Pancreas (tissue), 10 donors: ENCODE measurements at regions not wholly inside any gene's neighbourhood (a gene's known extent, or its start where the extent isn't known, plus 50 kb on each side); places are given as distances from the start of the nearest gene placed in this dataset.

ENCODE experiments used
- ATAC-seq, 4 donors: fragments of 200-7000 bp; cut with Tn5 transposase; one replicate each; pipeline versions ENCODE4 v1.8.0 to v1.9.1; 2020; ENCODE audit warnings: mild to moderate bottlenecking in 4 of 4, moderate library complexity in 4 of 4
- DNase-seq, 6 donors: peaks; one replicate each; pipeline ENCODE4 v3.0.0-alpha.2; 2020
- FAIRE-seq: peaks from 2 replicates; lab custom pipeline; 2012; peaks lifted over from hg19 to GRCh38; lab: Jason Lieb, UNC
- H3K27ac ChIP-seq, 4 donors: fragments of 200-600 bp; sonication (generic); 1 replicate in 3 of 4; 2 replicates in 1 of 4; pipeline versions ENCODE4 v1.5.0 to v1.8.0; 2020
- H3K27me3 ChIP-seq, 4 donors: fragments of 200-600 bp; one replicate each; pipeline ENCODE4 v1.8.0; 2021
- H3K36me3 ChIP-seq, 3 donors: fragments of 200-600 bp; sonication (generic) in 1 of 3; one replicate each; pipeline versions ENCODE4 v1.5.0 to v1.8.0; 2020 to 2021
- H3K4me1 ChIP-seq, 3 donors: fragments of 200-600 bp; one replicate each; pipeline ENCODE4 v1.8.0; 2021
- H3K4me3 ChIP-seq, 4 donors: fragments of 200-600 bp; sonication (generic) in 2 of 4; one replicate each; pipeline versions ENCODE4 v1.5.0 to v1.8.0; 2020 to 2021
- H3K9me3 ChIP-seq, 4 donors: fragments of 200-600 bp; one replicate each; pipeline ENCODE4 v1.8.0; 2021
- CTCF ChIP-seq, 4 donors: fragments of 200-600 bp; sonication (generic) in 3 of 4; IDR thresholded peaks; one replicate each; pipeline versions ENCODE4 v1.5.0 to v1.8.0; 2021; ENCODE audit warnings: antibody characterized with exemption in 4 of 4
- WGBS, 2 donors: extraction: QIAGEN DNeasy Blood & Tissue Kit; methylation state at CpG; one replicate each; pipeline ENCODE4 v1.1.7; 2013; 5-methylcytosine and 5-hydroxymethylcytosine counted together
- intact Hi-C, 3 donors: fragments of 100-400 bp; cut with DNase I; formaldehyde crosslinking; loops; one replicate each; pipeline versions ENCODE4 v1.11.1 to v1.14.2; 2022
- donor health status: healthy with polysubstance abuse.
- donor health status: DM: no; HTN: no; CAD: no; lungs with moderate emphysema.
- donor health status: DM: no; HTN: no; CAD: no.
- donor health status: control.
- donor health status: control.
- donor health status: Bipolar disorder and iron deficiency.
- donor health status: DM: yes; HTN: yes; CAD: no.
- donor health status: DM: no; HTN: no; CAD: no.
- donor health status: DM: no; HTN: no; CAD: no.
- donor health status: DM: yes; HTN: yes; CAD: no.

- Histone ChIP-seq H3K27ac (peak overlapping the region in 1 of 4 donors; percentile 22), H3K36me3 (no peaks in the 10 kb centered on the region), H3K27me3 (no peaks in the 10 kb centered on the region), H3K4me3 (no peak overlapping the region), H3K4me1 (no peaks in the 10 kb centered on the region), H3K9me3 (no peaks in the 10 kb centered on the region)
- 42 to 52% methylated on average over 13 of the region's 13 CpGs for WGBS, 2 donors
- ATAC-seq (peak; percentile 60 to 75 (median 69)), DNase-seq (peak in 2 of 6 donors; percentile 50 to 57), FAIRE-seq (no peak)
- intact Hi-C loops = no loop called here
- TF ChIP-seq CTCF (IDR thresholded peaks at IDR 0.05) = no peak
Measured at GRCh38 chr22:27662359-27663301, 138.9 kb downstream of the MN1 start.

- H3K27ac ChIP-seq = no peak overlapping the region
- no peak for ATAC-seq
- no peak for TF ChIP-seq CTCF (IDR thresholded peaks at IDR 0.05)
- H3K4me3 ChIP-seq = no peak overlapping the region
- no peaks in the 10 kb centered on the region for H3K27me3 ChIP-seq
- no peaks in the 10 kb centered on the region for H3K36me3 ChIP-seq
- DNase-seq = no peak
- WGBS, 2 donors = 48 to 62% methylated on average over 5 of the region's 5 CpGs
- no peak for FAIRE-seq
- intact Hi-C loops = no loop called here
- H3K4me1 ChIP-seq = no peaks in the 10 kb centered on the region
- no peaks in the 10 kb centered on the region for H3K9me3 ChIP-seq
Measured at GRCh38 chr22:27663812-27664211, 137.7 kb downstream of the MN1 start.

GRCh38 chr22:27666272-27666997, 135.1 kb downstream of the MN1 start:
- DNase-seq = no peak
- Histone ChIP-seq H3K9me3 (no peaks in the 10 kb centered on the region), H3K36me3 (no peaks in the 10 kb centered on the region), H3K27ac (no peak overlapping the region), H3K4me1 (peaks cover 0 to 5% (median 0%) of the 10 kb centered on the region in 3 donors), H3K4me3 (no peak overlapping the region), H3K27me3 (no peaks in the 10 kb centered on the region)
- intact Hi-C loops = no loop called here
- TF ChIP-seq CTCF (IDR thresholded peaks at IDR 0.05) = no peak
- FAIRE-seq = no peak
- WGBS, 2 donors = 83 to 86% methylated on average over 4 of the region's 4 CpGs
- ATAC-seq = no peak

GRCh38 chr22:27667121-27667843, 134.3 kb downstream of the MN1 start:
- intact Hi-C loops = no loop called here
- DNase-seq (peak in 1 of 6 donors; percentile 38), ATAC-seq (peak in 2 of 4 donors; percentile 21 to 40), FAIRE-seq (no peak)
- no peak overlapping the region for H3K4me3 ChIP-seq
- H3K9me3 ChIP-seq = no peaks in the 10 kb centered on the region
- H3K4me1 ChIP-seq = peaks cover 0 to 5% (median 0%) of the 10 kb centered on the region in 3 donors
- H3K27ac ChIP-seq = peak overlapping the region in 1 of 4 donors; percentile 41
- TF ChIP-seq CTCF (IDR thresholded peaks at IDR 0.05) = no peak
- H3K27me3 ChIP-seq = no peaks in the 10 kb centered on the region
- H3K36me3 ChIP-seq = no peaks in the 10 kb centered on the region
- WGBS, 2 donors = 47 to 48% methylated on average over 16 of the region's 16 CpGs
